ENCODE measurements at regions not wholly inside any gene's neighbourhood (a gene's known extent, or its start where the extent isn't known, plus 50 kb on each side); places are given as distances from the start of the nearest gene placed in this dataset. TPM values are rescaled to one million over a fixed set of nuclear protein-coding genes. Genes with fewer than 3 reads are reported as not detected.

- TF ChIP-seq, protein P1, sequence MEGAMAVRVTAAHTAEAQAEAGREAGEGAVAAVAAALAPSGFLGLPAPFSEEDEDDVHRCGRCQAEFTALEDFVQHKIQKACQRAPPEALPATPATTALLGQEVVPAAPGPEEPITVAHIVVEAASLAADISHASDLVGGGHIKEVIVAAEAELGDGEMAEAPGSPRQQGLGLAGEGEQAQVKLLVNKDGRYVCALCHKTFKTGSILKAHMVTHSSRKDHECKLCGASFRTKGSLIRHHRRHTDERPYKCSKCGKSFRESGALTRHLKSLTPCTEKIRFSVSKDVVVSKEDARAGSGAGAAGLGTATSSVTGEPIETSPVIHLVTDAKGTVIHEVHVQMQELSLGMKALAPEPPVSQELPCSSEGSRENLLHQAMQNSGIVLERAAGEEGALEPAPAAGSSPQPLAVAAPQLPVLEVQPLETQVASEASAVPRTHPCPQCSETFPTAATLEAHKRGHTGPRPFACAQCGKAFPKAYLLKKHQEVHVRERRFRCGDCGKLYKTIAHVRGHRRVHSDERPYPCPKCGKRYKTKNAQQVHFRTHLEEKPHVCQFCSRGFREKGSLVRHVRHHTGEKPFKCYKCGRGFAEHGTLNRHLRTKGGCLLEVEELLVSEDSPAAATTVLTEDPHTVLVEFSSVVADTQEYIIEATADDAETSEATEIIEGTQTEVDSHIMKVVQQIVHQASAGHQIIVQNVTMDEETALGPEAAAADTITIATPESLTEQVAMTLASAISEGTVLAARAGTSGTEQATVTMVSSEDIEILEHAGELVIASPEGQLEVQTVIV (IDR thresholded peaks at IDR 0.05; ENCODE audit: borderline replicate concordance, partially characterized antibody) = no peak
- TF ChIP-seq HDAC2 (IDR thresholded peaks at IDR 0.05) = no peak
- no peak for TF ChIP-seq DPF2 (IDR thresholded peaks at IDR 0.05)
- TF ChIP-seq MTA3 (IDR thresholded peaks at IDR 0.05; ENCODE audit: borderline replicate concordance, low read length) = no peak
- TF ChIP-seq NRF1 (conservative IDR thresholded peaks at IDR 0.05; ENCODE audit: low read depth, low read length) = no peak
- TF ChIP-seq BCL11A (IDR thresholded peaks at IDR 0.05; ENCODE audit: low read depth, low read length) = no peak
- no peak for TF ChIP-seq BRCA1 (IDR thresholded peaks at IDR 0.05; ENCODE audit: low read depth, low read length)
- TF ChIP-seq NR2C2 (IDR thresholded peaks at IDR 0.05; ENCODE audit: borderline replicate concordance, control insufficient read depth, insufficient read length, low read depth) = no peak
- TF ChIP-seq MXI1 (IDR thresholded peaks at IDR 0.05; ENCODE audit: low read depth, low read length) = no peak
- TF ChIP-seq POLR2AphosphoS2 (IDR thresholded peaks at IDR 0.05; ENCODE audit: low read depth, low read length) = no peak
- TF ChIP-seq MAX (IDR thresholded peaks at IDR 0.05; ENCODE audit: low read depth, low read length) = no peak
- no peak for TF ChIP-seq STAT3 (IDR thresholded peaks at IDR 0.05; ENCODE audit: low read depth, low read length)
Observed at GRCh38 chr4:44121210-44121609, 327.4 kb downstream of the KCTD8 start (continued).

Small RNA genes in the stretch of these regions (small RNA-seq; reads per million reads assigned to genes)
- gene AC098590.2 (not detected), gene RN7SL193P (not detected)

Data from GM12878 (cell line).